DOHH2 (cell line): ENCODE measurements at regions not wholly inside any gene's neighbourhood (a gene's known extent, or its start where the extent isn't known, plus 50 kb on each side); places are given as distances from the start of the nearest gene placed in this dataset.

Source experiments
- H3F3A ChIP-seq: fragments of 200-600 bp; sonication (generic), shearing (Covaris generic); 2 replicates; pipeline ENCODE4 v1.6.0; 2016; ENCODE audit warnings: antibody characterized with exemption, mild to moderate bottlenecking; ENCODE audit not compliant: control insufficient read depth, insufficient read depth
- H3K27ac ChIP-seq: fragments of 200-600 bp; sonication (generic); 2 replicates; pipeline ENCODE4 v1.5.1; 2014; ENCODE audit warnings: low read depth, mild to moderate bottlenecking, low read length, moderate library complexity
- H3K27me3 ChIP-seq: fragments of 200-600 bp; sonication (generic); 2 replicates; pipeline ENCODE4 v1.6.1; 2014; ENCODE audit warnings: mild to moderate bottlenecking, low read length, mixed read lengths; ENCODE audit not compliant: control insufficient read depth
- H3K36me3 ChIP-seq: fragments of 200-600 bp; sonication (generic); 2 replicates; pipeline ENCODE4 v1.6.1; 2014; ENCODE audit warnings: mild to moderate bottlenecking, low read length, moderate library complexity, mixed read lengths; ENCODE audit not compliant: control insufficient read depth
- H3K4me1 ChIP-seq: fragments of 200-600 bp; sonication (generic); 2 replicates; pipeline ENCODE4 v1.6.1; 2014; ENCODE audit warnings: mild to moderate bottlenecking, low read length, mixed read lengths; ENCODE audit not compliant: control insufficient read depth
- H3K4me2 ChIP-seq: fragments of 200-600 bp; sonication (generic); 2 replicates; pipeline ENCODE4 v1.6.0; 2014; ENCODE audit warnings: mild to moderate bottlenecking, low read length, moderate library complexity
- H3K4me3 ChIP-seq: fragments of 200-600 bp; sonication (generic); 2 replicates; pipeline ENCODE4 v1.5.1; 2014; ENCODE audit warnings: mild to moderate bottlenecking, low read length, mixed read lengths
- H3K79me2 ChIP-seq: fragments of 200-600 bp; sonication (generic); 2 replicates; pipeline ENCODE4 v1.6.1; 2014; ENCODE audit warnings: mild to moderate bottlenecking, low read length, mixed read lengths; ENCODE audit not compliant: control insufficient read depth
- H3K9me2 ChIP-seq: fragments of 200-600 bp; sonication (generic); replicated peaks from 2 replicates; pipeline ENCODE4 v1.6.1; 2014; ENCODE audit warnings: mild to moderate bottlenecking, low read length, mixed read lengths; ENCODE audit not compliant: control insufficient read depth
- H3K9me3 ChIP-seq: fragments of 200-600 bp; sonication (generic); 2 replicates; pipeline ENCODE4 v1.6.1; 2014; ENCODE audit warnings: antibody characterized with exemption, low read length, mixed read lengths; ENCODE audit not compliant: control insufficient read depth, insufficient read depth
- H4K20me1 ChIP-seq: fragments of 200-600 bp; sonication (generic); 2 replicates; pipeline ENCODE4 v1.6.0; 2014; ENCODE audit warnings: low read depth, mild to moderate bottlenecking, antibody characterized with exemption, low read length, moderate library complexity; ENCODE audit not compliant: control insufficient read depth, insufficient read depth
- CTCF ChIP-seq: fragments of 200-600 bp; sonication (generic); IDR thresholded peaks from one replicate; pipeline ENCODE4 v1.5.1; 2014; ENCODE audit warnings: antibody characterized with exemption, mild to moderate bottlenecking, low read depth, low read length; ENCODE audit not compliant: poor library complexity, severe bottlenecking
- EZH2phosphoT487 ChIP-seq: fragments of 200-600 bp; sonication (generic); IDR thresholded peaks from 2 replicates; pipeline ENCODE4 v1.6.1; 2017; ENCODE audit warnings: borderline replicate concordance, mild to moderate bottlenecking, antibody characterized with exemption, low read length, moderate library complexity, mixed read lengths

DNA sequence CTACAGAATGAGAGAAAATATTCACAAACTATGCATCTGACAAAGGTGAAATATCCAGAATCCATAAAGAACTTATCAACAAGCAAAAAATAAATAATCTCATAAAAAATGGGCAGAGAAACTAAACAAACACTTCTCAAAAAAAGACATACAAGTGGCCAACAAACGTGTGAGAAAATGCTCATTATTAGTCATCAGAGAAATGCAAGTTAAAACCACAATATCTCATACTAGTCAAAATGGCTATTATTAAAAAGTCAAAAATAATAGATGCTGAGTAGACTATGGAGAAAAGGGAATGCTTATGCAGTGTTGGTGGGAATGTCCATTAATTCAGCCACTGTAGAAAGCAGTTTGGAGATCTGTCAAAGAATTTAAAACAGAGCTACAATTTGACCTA lies 533.3 kb downstream of the TMA16 start:
- H3K4me1 ChIP-seq, result no peaks in the 10 kb centered on the region
- no peak overlapping the region for H3K4me2 ChIP-seq
- H3K4me3 ChIP-seq, result no peak overlapping the region
- no peaks in the 10 kb centered on the region for H3K9me2 ChIP-seq
- TF ChIP-seq EZH2phosphoT487 (no peak), CTCF (no peak)
- no peaks in the 10 kb centered on the region for H3F3A ChIP-seq
- no peaks in the 10 kb centered on the region; the same call in 1 of the 2 replicates for H3K9me3 ChIP-seq
- no peaks in the 10 kb centered on the region for H4K20me1 ChIP-seq
- no peak overlapping the region for H3K27ac ChIP-seq
- no peaks in the 10 kb centered on the region for H3K79me2 ChIP-seq
- H3K36me3 ChIP-seq, result no peaks in the 10 kb centered on the region
- H3K27me3 ChIP-seq, result no peaks in the 10 kb centered on the region

GRCh38 chr4:164039482-164039881 lies 545.0 kb downstream of the TMA16 start:
- no peak for TF ChIP-seq EZH2phosphoT487
- no peak for TF ChIP-seq CTCF

GRCh38 chr4:164056426-164057142 lies 562.1 kb downstream of the TMA16 start:
- H3K27ac ChIP-seq, result no peak overlapping the region
- H3K4me2 ChIP-seq, result no peak overlapping the region
- no peaks in the 10 kb centered on the region for H3F3A ChIP-seq
- H3K9me2 ChIP-seq, result no peaks in the 10 kb centered on the region
- TF ChIP-seq EZH2phosphoT487 (no peak), CTCF (no peak)
- H3K4me1 ChIP-seq, result no peaks in the 10 kb centered on the region
- no peaks in the 10 kb centered on the region for H3K27me3 ChIP-seq
- no peaks in the 10 kb centered on the region for H4K20me1 ChIP-seq
- no peaks in the 10 kb centered on the region for H3K79me2 ChIP-seq
- no peaks in the 10 kb centered on the region for H3K9me3 ChIP-seq
- no peaks in the 10 kb centered on the region for H3K36me3 ChIP-seq
- no peak overlapping the region for H3K4me3 ChIP-seq

More at GRCh38 chr4:164039482-164039881, 545.0 kb downstream of the TMA16 start:
- Histone ChIP-seq H3F3A (no peaks in the 10 kb centered on the region), H3K27me3 (no peaks in the 10 kb centered on the region), H3K79me2 (no peaks in the 10 kb centered on the region), H3K27ac (no peak overlapping the region), H4K20me1 (no peaks in the 10 kb centered on the region), H3K9me2 (no peaks in the 10 kb centered on the region), H3K4me3 (no peak overlapping the region), H3K4me1 (no peaks in the 10 kb centered on the region), H3K4me2 (no peak overlapping the region), H3K9me3 (peaks cover 10% of the 10 kb centered on the region; the same call in 1 of the 2 replicates), H3K36me3 (no peaks in the 10 kb centered on the region)
